IPS DF 4.7 (cell line): ENCODE measurements at regions not wholly inside any gene's neighbourhood (a gene's known extent, or its start where the extent isn't known, plus 50 kb on each side); places are given as distances from the start of the nearest gene placed in this dataset.

Experiments used
- DNase-seq: peaks from one replicate; pipeline ENCODE4 v3.0.0-alpha.2; 2013; ENCODE audit warnings: low spot score; ENCODE audit errors: extremely low read depth

DNA sequence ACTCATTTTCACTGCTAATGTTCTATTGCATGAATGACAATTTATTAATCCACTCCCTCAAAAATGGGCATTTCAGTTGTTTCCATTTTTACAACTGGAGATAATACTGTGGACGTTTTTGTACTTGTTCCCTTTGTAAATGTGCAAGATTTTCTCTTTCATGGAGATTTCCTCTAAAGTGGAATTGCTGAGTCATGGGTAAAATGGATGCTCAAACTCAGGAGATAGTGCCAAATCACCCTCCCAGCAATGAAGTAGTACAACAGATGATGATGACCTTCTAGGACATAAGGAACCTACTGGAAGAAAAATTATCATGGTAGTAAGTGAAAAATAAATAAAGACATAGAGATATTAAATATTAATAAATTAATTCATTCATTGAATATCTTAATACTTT is 460.8 kb upstream of the CHST9 start:
- no peak for DNase-seq

- DNase-seq, result no peak
These were observed 451.5 kb upstream of the CHST9 start for GRCh38 chr18:27636576-27637085.

- DNase-seq, result no peak
These were observed 447.6 kb upstream of the CHST9 start for GRCh38 chr18:27632706-27633105.

DNA sequence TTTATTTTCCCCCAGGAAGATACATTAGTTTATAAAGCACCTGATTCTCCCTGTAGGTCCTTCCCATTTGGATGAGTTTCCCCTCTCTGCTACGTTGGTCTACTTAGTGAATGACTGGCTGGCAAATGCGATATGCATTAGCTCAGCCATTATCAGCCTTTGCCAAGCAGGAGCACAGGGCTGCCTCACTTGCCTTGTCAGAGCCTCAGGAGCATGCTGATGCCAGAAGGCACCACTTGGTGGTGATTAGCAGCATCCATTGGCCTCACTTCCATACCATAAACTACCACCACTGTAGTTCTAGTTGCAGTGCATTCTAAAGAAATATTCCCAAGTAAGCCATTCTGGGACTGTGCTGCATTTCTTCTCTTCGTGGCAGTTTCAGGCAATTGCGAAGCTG is 442.8 kb upstream of the CHST9 start:
- no peak for DNase-seq

GRCh38 chr18:27621236-27621890 is 436.3 kb upstream of the CHST9 start:
- no peak for DNase-seq

GRCh38 chr18:27619906-27620305 is 434.8 kb upstream of the CHST9 start:
- DNase-seq, result no peak

GRCh38 chr18:27619090-27619772 is 434.1 kb upstream of the CHST9 start:
- no peak for DNase-seq

DNA sequence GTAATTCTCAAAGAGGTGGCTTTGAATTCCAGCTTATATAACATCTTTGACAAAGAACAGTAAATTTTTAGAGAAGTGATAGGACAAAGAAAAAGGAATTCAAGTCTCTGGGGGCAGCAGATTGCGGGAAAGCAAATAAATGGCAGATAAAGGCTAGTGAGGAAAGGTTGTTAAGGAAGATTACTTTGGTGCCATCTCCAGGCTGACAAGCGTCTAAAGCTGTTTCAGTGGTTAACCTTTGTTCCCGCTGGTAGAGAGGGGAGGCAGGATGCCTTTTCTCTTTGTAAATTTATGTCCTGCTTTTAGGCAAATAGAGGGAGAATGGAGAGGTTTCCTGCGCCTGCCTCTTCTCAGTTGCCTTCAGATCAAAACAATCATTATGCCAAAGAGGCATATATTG is 431.2 kb upstream of the CHST9 start:
- no peak for DNase-seq

DNA sequence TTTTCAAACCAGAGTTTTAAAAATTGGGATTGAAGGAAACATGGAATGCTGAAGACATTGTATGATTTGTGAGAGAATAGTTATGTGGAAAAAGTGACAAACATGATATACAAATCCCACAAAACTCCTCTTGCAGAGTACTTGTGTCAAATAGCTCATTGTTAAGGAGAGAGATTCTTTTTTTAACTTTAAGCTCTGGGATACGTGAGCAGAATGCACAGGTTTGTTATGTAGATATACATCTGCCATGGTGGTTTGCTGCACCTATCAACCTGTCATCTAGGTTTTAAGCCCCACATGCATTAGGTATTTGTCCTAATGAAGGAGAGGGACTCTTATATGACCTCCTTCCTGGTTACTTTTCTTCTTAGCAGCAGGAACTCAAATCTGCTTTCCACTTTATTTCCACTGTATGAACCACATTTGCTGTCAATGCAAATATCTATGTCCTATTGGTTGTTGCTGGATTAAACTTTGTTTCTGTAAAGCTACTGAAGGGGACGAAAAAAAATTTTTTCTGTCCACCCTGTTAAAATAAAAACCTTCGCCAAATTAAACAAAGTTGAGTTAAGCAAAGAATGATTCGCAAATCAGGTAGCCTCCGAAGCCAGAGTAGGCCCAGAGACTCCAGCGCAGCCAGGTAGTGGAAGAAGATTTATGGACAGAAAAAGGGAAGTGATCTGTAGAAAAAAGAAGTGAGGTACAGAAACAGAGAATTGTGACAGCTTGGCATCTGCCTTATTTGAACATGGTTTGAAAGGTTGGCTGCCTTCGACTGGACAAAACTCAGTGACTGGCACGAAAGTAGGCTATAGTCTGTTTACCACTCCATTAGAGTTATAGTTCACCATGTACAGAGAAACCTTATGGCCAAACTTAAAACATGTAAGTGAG is 430.1 kb upstream of the CHST9 start:
- no peak for DNase-seq

DNA sequence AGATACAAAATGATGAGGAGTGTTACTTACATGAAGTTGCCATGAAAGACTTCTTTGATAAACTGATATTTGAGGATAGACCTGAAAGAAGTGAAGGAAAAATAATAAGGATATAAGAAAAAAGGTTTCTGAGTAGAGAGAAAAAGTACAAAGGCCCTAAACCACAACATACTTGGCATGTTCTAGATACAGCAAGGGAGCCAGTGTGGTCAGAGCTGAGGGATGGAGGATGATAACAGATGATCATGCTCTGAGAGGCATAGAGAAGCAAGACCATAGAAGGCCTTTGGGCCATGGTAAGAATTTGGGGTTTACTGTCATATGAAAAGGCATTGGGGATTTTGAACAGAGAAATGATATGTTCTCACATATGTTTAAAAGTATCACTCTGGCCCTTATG is 424.1 kb upstream of the CHST9 start:
- no peak for DNase-seq

DNA sequence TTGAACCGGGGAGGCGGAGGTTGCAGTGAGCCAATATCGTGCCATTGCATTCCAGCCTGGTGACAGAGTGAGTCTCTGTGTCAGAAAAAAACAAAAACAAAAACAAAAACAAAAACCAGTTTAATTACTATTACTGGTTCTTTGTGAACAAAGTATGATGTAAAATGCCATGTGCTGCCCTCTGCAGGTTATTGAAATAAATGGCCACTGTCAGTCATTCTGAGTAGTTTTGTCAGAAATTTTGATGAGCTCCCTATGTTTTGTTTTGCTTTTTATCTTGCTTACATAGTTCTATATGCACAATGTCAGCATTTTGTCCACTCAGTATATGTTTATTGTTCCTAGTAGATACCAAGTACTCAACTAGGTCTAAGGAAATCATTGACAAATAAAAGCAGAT is 423.6 kb upstream of the CHST9 start:
- no peak for DNase-seq

GRCh38 chr18:27608174-27608573 is 423.1 kb upstream of the CHST9 start:
- no peak for DNase-seq

GRCh38 chr18:27606741-27607140 is 421.6 kb upstream of the CHST9 start:
- DNase-seq, result no peak

- peak; percentile 87 for DNase-seq
These were observed 420.2 kb upstream of the CHST9 start for GRCh38 chr18:27605107-27605834.

DNA sequence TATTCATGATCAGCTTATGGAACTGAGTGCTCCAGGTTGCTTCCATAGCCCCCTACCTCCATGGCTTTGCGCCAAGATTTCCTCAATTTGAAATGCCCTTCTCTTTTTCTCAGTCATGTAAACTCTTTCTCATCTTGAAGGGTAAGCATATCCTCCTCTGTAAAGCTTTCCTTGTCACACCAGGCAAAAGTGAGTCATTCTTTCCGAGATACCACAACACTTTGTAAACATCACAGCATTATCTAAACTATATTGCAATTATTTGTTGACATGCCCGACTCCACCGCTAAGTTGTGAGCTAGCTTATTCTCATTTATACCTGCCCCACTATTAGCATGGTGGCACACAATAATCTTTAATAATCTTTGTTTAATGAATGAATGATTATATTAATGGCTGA is 419.5 kb upstream of the CHST9 start:
- no peak for DNase-seq

DNA sequence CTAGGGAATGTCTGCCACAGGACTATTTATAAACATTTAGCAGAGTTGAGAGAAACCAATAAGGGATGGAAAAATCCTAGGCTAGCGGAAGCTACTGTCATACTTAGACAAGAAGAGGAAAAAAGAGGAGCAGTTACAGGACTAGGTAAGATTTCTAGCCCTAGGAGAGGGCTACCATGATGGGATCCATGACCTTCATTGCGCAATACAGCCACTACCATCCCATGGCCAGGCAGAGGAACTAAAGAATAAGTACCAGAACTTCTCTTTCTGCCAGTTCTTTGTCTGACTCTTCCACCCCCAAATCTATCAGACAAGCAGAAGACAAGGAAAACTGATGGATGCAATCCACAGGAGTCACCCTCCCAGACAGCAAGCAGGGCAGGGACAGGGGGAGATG is 417.0 kb upstream of the CHST9 start:
- no peak for DNase-seq

DNA sequence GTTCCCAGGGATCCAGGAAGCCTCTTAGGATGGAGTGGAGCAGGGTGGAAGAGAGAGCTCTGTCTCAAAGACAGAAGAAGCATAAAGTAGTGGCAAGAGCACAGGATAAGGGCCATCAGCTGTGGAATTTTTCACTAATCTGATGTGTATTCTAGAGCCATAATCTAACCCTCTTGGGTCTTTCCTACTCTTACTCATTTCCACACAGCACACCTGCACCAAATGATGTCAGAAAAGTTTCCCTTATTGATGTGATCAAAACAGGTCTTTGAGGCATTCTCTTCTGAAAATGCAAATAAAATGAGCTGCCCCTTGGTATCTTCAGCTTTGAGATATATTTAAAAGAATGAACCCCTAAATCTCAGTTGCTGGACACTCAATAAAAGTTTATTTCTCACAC is 415.1 kb upstream of the CHST9 start:
- DNase-seq, result no peak

DNA sequence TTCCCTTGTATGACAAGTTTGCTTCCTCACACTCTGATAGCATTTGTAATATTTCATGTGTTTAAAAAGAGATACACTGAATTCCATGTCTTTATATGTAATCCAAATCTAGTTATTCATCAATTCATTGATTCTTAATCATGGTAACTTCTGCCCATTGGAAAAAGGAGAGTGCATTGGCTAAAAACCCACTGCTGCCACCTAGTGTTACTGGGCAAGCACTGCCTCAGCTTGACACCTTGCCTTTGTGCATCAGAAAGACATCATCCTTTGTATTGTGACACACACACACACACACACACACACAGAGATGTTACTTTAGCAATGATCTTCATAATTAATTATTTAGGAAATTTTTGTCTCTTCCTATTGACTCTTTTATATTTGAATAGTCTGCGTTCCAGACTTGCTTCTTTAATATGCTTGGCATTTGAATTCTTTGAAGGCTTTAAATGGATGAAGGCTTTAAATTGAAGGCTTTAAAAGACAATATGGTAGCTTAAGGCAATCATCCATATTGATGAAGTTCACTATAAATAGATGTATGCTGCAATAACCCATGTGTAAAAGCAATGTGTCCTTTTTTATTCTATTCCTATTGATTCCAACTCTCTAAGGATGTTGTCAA is 414.2 kb upstream of the CHST9 start:
- peak; percentile 64 for DNase-seq

- no peak for DNase-seq
These were observed 410.2 kb upstream of the CHST9 start for GRCh38 chr18:27595113-27595838.

- no peak for DNase-seq
These were observed 400.6 kb upstream of the CHST9 start for GRCh38 chr18:27585602-27586173.
